GM10266 (cell line): ENCODE measurements at regions not wholly inside any gene's neighbourhood (a gene's known extent, or its start where the extent isn't known, plus 50 kb on each side); places are given as distances from the start of the nearest gene placed in this dataset.
A peak's percentile ranks its signal among the peaks of the same experiment; 100 is the strongest.

Experiments
- DNase-seq: peaks from one replicate; pipeline ENCODE4 v3.0.0; 2012; ENCODE audit errors: extremely low spot score
- CTCF ChIP-seq: IDR thresholded peaks from 2 replicates; pipeline ENCODE4 v1.5.1; 2012; ENCODE audit warnings: mild to moderate bottlenecking, low read depth; ENCODE audit not compliant: control insufficient read depth, insufficient read depth; ENCODE audit errors: missing control alignments

GRCh38 chr5:102554082-102554481 lies 55.3 kb upstream of the SLCO6A1 start:
- TF ChIP-seq CTCF: no peak
- no peak for DNase-seq

- DNase-seq: no peak
- TF ChIP-seq CTCF: no peak
Measured at GRCh38 chr5:102554728-102555127, 55.9 kb upstream of the SLCO6A1 start.

GRCh38 chr5:102561894-102562760 lies 63.3 kb upstream of the SLCO6A1 start:
- peak; percentile 16 for DNase-seq
- peak; percentile 61 for TF ChIP-seq CTCF

- TF ChIP-seq CTCF: no peak
Measured at GRCh38 chr5:102570747-102571146, 71.9 kb upstream of the SLCO6A1 start.

GRCh38 chr5:102578362-102578761 lies 79.6 kb upstream of the SLCO6A1 start:
- TF ChIP-seq CTCF: no peak
- DNase-seq: no peak

More at GRCh38 chr5:102570747-102571146, 71.9 kb upstream of the SLCO6A1 start:
- no peak for DNase-seq

- no peak for DNase-seq
- no peak for TF ChIP-seq CTCF
Measured at GRCh38 chr5:102579379-102579778, 80.6 kb upstream of the SLCO6A1 start.

GRCh38 chr5:102581011-102581410 lies 82.2 kb upstream of the SLCO6A1 start:
- no peak for TF ChIP-seq CTCF
- DNase-seq: no peak
